ENCODE measurements at regions not wholly inside any gene's neighbourhood (a gene's known extent, or its start where the extent isn't known, plus 50 kb on each side); places are given as distances from the start of the nearest gene placed in this dataset.
"Not testable (repeated sequence)": the region's sequence is repeated elsewhere in the genome, so short reads cannot be mapped to it uniquely, and the experiment has no call there.

DNA sequence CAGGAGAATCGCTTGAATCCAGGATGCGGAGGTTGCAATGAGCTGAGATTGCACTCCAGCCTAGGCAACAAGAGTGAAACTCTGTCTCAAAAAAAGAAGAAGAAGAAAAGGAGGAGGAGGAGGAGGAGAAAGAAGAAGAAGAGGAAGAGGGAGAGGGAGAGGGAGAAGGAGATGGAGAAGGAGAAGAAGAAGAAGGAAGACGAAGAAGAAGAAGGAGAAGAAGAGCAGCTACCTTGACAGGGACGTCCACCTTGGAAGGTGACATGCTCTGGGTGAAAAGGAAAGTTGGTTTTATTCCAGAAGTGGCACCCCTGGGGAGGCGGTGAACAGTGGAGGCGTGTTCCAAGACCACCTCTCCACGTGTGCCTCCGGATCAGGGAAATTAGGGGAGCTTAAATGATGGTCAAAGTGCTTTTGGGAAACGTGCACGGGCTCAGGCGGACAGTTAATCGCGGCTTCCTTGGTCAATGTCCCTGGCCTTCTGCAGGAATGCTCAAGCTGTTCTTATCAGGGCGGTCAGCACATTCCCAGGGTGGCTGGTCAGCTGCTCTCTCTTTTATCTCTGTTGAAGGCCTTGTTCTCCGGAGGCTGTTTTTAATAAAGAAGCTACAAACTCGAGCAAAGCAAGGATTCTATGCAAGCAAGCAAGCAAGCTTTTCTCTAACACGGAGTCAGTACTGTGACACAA lies 78.9 kb upstream of the PEG3 start:
- H3K4me3 ChIP-seq = no peak overlapping the region
- H3K36me3 ChIP-seq = no peaks in the 10 kb centered on the region
- H3K4me1 ChIP-seq (ENCODE audit: low read depth) = no peaks in the 10 kb centered on the region
- no peak overlapping the region for H3K27ac ChIP-seq
- no peaks in the 10 kb centered on the region for H3K27me3 ChIP-seq
- no peak for TF ChIP-seq CTCF (IDR thresholded peaks at IDR 0.05; ENCODE audit: low read depth, low read length)
- no peak for DNase-seq (ENCODE audit: low read depth in 1 of 2, low spot score in 1 of 2)
- H3K9me3 ChIP-seq (ENCODE audit: low read depth) = no peaks in the 10 kb centered on the region

DNA sequence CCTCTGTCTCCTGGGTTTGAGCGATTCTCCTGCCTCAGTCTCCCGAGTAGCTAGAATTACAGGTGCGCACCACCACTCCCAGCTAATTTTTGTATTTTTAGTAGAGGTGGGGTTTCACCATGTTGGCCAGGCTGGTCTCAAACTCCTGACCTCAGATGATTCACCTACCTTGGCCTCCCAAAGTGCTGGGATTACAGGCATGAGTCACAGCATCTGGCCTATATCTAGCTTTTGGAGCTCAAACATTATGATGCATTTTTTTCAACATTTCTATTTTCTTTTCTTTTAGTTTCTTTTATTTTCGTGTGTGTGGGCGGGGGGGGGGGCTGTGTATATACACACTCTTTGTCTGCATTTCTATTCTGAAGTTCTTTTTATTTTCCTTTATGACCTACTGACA lies 85.6 kb upstream of the PEG3 start:
- not testable (repeated sequence) for DNase-seq (ENCODE audit: low read depth in 1 of 2, low spot score in 1 of 2); H3K9me3 ChIP-seq (ENCODE audit: low read depth); H3K4me1 ChIP-seq (ENCODE audit: low read depth); H3K36me3 ChIP-seq; H3K4me3 ChIP-seq; H3K27me3 ChIP-seq; H3K27ac ChIP-seq

DNA sequence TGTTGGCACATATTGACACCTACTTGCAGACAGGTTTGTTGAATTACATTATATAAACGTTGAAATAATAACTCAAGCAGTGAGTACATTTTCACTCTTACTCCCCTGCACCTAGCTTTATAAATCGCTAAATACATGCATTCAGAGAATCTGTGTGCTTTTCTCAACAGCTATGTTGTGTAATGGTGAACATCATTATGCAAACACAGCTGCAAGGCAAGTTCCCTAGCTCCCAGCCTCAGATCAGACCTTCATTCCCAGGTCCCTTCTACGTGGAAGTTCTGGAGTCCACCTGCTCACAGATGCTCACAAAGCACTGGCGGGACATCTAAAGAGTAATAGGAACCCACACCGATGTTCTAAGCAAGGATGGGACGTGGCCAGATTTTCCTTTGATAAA lies 86.8 kb upstream of the PEG3 start:
- H3K4me3 ChIP-seq = no peak overlapping the region
- H3K27me3 ChIP-seq = no peaks in the 10 kb centered on the region
- TF ChIP-seq CTCF (IDR thresholded peaks at IDR 0.05; ENCODE audit: low read depth, low read length) = no peak
- no peaks in the 10 kb centered on the region for H3K36me3 ChIP-seq
- H3K9me3 ChIP-seq (ENCODE audit: low read depth) = no peaks in the 10 kb centered on the region
- no peak for DNase-seq (ENCODE audit: low read depth in 1 of 2, low spot score in 1 of 2)
- no peak overlapping the region for H3K27ac ChIP-seq
- H3K4me1 ChIP-seq (ENCODE audit: low read depth) = no peaks in the 10 kb centered on the region

DNA sequence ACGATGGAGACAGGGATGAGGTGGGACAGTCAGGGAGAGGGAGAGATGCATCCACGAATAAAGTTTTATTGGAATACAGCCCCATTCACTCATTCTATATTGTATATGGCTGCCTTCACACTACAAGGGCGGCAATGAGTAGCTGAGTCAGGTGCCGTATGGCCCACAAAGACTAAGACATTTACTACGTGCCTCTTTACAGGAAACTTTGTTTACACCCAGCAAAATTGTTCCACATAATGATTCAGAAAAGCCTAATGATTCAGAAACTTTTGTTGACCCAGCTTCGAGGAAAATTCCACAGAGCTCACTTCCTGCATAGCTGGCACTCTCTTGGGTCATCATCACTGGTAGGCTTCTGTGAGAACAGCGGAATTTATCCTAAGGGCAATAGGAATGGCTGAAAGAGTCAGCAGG lies 87.3 kb upstream of the PEG3 start:
- Histone ChIP-seq H3K27ac (no peak overlapping the region), H3K4me3 (no peak overlapping the region)
- DNase-seq (ENCODE audit: low read depth in 1 of 2, low spot score in 1 of 2) = no peak

DNA sequence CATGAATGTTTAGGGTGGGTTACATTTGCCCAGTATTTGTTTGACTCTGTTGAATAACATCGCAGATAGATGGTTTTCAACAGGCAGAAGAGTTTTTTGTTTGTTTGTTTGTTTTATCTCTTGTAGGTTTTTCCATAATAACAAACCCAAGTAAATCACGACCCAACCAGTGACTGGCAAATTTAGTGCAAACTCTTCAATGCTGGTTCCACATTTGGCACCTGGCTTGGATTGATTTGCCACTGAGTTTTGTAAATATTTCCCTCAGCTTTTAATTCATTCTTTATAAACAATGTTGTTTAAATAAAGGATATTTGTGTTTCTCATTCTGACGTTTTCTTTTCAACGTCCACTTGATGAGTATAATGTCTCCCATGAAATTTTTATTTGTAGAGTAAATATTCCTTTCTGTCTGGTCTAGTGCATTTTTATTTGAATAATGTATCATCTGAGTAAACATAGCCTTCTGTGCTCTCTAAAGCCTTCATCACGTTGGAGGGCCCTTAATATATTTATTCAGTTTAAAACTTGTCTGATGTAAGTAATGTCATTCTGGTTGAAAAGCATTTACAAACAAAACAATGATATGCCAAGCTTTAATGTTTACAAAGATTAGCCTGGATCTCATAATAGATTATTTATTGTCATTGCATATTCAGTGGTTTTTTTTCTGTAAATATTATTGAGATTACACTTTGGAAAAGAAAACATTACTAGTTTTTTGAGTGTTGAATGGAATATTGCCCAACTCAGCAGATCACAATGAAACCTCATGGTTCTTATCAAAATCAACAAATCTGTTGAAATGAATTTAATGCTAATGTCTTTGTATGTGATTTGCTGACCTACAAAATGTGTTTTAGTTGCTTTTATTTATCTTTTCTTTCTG lies 90.4 kb upstream of the PEG3 start:
- Histone ChIP-seq H3K4me3 (no peak overlapping the region), H3K4me1 (ENCODE audit: low read depth) (no peaks in the 10 kb centered on the region), H3K36me3 (no peaks in the 10 kb centered on the region), H3K27me3 (no peaks in the 10 kb centered on the region), H3K9me3 (ENCODE audit: low read depth) (no peaks in the 10 kb centered on the region), H3K27ac (no peak overlapping the region)
- no peak for TF ChIP-seq CTCF (IDR thresholded peaks at IDR 0.05; ENCODE audit: low read depth, low read length)
- no peak for DNase-seq (ENCODE audit: low read depth in 1 of 2, low spot score in 1 of 2)

More for the DNA sequence above, 87.3 kb upstream of the PEG3 start:
- Histone ChIP-seq H3K9me3 (ENCODE audit: low read depth) (no peaks in the 10 kb centered on the region), H3K27me3 (no peaks in the 10 kb centered on the region), H3K36me3 (no peaks in the 10 kb centered on the region), H3K4me1 (ENCODE audit: low read depth) (no peaks in the 10 kb centered on the region)
- no peak for TF ChIP-seq CTCF (IDR thresholded peaks at IDR 0.05; ENCODE audit: low read depth, low read length)
